Stimulated activated CD8-positive, alpha-beta memory T cell treated with anti-CD3 and anti-CD28 coated beads, Interleukin-7, amount 100 ng/mL, for 24 hours (primary cell): ENCODE measurements at regions not wholly inside any gene's neighbourhood (a gene's known extent, or its start where the extent isn't known, plus 50 kb on each side); places are given as distances from the start of the nearest gene placed in this dataset.

Experiments used
- DNase-seq: peaks from one replicate; pipeline ENCODE4 v3.0.0-alpha.2; 2020; ENCODE audit warnings: low read depth

DNA sequence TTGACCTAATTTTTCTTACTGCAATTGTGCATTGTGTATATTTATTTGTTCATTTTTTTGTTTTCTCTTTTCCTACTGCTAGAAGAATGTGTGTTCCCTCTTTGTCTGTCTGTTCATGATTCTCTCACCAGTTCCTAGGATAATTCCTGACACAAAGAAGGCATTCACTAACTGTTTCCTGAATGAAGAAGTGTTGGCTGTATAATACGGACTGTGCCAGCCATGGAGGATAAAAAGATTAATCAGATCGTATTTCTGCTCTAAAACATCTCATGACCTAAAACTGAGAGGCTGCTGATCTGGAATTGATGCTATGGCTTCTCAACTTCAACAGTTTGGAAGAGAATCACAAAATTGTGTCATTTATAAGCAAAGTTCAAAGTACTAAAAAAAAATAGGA lies 563.1 kb upstream of the FRG1 start:
- no peak for DNase-seq

DNA sequence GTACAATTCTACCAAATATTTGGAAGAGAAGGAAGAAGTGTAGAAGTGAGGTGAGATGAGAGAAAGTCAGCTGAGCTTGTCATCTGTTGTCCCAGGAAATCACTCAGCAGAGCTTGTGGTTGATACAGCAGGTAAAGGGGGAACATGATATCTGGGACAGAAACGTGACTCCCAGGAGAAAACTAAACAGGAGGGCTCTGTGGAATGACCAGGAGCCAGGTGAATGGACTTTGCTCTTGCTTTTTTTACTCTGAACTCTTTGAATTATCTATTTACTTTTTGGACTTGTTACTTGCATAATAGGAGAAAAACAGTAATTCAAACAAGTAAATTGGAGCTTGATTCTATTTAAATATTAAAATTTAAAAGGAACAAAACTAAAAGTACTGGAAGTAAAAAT lies 555.6 kb upstream of the FRG1 start:
- no peak for DNase-seq

DNA sequence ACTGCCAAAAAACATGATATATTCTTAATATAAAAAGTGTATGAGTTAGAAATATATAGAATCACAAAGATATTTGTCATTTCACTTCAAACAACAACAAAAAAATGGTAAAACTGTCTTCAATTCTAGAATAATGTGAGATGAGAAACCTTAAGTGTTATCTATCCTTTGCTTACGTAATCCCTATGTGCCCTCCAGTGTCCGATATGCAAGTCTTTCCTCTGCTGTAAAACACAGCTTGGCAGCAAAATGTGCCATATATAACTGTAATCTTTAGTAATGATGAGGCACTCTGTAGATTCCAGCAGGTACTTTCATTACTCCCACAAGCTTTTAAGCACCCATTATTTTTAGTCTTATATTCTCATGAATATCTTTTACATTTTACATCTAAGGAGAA lies 555.1 kb upstream of the FRG1 start:
- no peak for DNase-seq

DNA sequence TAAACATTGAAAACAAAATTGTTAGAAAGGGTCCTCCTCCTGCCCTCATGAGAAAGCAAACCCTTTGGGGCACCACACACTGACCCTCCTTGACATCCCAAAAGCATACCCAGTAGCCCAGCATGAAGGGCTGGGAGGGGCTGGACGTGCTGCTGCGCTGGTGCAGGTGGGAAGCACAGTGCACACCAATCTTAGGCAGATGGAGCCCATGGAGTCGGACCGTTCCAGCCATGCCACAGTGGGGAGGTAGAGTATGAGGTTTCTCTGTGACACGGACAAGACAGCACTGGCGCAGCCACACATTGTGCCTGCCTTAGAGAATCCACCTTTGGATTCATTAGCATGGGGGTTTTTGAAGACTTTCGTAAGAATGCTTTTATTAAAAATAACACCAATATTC lies 544.2 kb upstream of the FRG1 start:
- no peak for DNase-seq

DNA sequence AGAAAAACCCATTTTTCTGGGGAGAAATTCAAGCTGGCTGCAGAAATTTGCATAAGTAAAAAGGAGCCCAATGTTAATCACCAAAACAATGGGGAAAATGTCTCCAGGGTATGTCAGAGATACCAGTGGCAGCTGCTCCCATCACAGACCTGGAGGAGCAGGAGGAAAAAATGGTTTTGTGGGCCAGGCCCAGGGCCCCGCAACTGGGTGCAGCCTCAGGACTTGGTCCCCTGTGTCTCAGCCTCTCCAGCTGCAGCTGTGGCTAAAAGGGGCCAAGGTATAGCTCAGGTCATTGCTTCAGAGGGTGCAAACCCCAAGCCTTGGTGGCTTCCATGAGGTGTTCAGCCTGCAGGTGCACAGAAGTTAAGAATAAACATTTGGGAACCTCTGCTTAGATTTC lies 536.4 kb upstream of the FRG1 start:
- DNase-seq: no peak

DNA sequence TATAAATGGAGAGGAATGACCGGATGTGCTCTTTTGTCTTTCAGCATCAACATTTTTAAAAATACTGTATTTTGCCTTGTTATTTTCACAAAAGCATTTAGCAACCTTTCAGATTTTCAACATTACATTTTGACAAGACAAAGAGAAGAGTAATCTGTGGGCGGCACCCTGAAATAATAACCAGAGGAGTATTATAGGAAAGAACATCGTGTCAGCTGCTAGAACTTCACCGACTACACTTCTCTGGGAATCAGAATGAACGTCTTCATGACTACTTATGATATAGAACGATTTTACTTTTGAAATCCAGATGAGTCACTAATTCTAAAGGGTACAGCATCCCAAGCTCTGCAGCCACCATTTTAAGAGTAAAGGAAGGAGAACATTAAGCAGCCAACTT lies 531.5 kb upstream of the FRG1 start:
- no peak for DNase-seq

DNA sequence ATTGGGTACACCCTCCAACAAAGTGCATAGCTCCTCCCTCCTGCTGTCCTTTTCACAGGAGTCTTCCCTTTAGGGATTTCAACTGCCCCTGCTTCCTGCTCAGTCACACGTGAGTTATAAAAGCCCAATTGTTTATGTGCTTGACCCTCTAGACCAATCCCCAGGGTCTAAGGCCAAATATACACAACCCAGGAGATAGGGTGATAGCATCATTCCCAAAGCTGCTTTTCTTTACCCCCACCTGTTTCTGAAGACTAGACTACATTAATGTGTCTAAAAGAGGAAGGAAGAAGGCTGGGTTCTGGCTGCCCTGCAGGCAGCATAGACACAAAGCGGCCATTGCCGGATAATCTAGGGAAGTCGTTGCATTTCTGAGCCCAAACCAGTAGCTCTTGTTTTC lies 526.7 kb upstream of the FRG1 start:
- no peak for DNase-seq

DNA sequence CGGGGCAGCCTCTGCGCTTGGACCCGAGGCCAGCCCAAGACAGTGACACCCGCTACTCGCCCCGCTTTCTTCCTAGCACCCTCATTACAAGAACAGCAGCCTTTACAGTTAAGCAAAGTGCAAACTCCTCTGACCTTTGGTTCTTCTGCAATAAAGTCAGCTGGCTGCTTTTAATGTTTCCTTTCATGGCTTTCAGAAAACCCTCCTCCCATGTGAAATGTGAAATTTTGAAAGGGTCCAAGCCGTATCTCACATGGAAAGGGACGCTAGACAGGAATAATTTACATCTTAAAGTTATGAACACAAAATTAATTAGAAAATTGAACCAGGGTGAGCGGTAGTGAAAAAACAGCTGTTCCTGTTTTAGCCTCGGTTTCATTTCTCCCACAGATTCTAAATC lies 520.1 kb upstream of the FRG1 start:
- no peak for DNase-seq

DNA sequence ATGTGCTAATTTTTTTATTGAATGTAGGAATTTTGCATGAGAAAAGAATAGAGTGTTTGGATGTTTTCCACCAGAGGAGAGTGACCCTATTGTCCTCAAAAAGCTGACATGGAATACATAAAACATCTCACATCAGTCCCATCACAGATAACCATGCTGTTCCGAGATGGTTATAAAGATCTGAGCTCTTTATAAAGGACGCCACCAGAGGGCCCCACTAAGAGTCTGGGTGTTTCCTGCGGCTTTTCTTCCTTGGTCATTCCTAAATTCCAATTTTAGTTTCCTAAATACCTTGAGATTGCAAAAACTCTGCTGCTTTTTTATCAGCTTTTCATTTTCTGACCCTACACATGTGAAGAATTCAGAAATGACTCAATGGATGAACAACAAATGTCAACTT lies 504.5 kb upstream of the FRG1 start:
- no peak for DNase-seq

DNA sequence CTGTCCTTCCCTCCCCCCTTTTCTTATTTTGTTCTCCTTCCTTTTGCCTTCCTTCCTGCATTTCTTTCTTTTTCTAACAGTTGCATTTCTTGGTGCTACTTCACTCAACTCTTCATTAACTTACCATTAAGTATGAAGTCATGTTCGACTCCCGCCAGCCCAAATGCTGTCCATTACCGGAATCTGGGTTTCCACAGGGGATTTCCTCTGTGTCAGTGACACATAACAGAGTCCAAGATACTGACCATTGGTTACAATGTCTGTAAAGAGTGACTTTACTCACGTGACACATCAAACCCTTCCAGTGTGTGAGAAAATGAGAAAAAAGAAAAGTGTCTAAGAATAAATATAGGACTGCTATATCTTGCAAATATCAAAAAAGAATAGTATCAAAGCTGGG lies 500.0 kb upstream of the FRG1 start:
- no peak for DNase-seq

DNA sequence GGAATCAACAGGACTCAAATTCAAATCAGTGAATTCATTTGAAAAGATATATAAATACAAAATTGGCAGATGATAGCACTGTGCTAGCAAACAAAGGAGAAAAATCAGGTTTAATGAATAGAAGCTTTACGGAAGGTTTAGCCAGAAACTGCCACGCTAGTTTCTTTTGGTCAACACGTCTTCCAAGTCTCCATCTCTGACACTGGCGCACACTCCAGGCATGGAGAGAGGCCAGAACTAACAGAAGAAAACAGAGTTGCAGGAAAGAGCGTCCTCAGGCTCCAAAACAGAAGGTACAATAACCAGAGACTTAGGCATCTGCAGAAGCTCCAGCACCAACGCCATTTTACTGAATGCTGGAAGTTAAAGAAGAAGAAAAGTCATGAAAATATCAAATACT lies 497.3 kb upstream of the FRG1 start:
- no peak for DNase-seq

DNA sequence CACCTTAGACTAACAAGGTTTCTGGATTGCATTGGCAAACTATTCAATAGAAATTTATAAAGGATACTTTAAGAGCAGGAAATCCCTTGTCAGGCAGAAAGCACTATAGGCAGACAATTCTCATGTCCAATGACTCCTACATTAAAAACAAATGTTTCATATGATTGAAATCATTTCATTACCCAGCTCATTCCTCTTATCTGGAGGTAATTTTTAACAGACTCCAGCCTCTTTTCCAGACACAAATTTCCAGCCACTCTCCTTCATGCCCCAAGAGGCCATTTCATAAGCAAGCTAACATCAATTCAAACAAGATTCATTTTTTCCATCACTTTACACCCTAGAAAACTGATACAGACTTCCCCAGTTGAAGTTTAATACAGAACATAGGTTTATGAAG lies 495.1 kb upstream of the FRG1 start:
- DNase-seq: no peak

DNA sequence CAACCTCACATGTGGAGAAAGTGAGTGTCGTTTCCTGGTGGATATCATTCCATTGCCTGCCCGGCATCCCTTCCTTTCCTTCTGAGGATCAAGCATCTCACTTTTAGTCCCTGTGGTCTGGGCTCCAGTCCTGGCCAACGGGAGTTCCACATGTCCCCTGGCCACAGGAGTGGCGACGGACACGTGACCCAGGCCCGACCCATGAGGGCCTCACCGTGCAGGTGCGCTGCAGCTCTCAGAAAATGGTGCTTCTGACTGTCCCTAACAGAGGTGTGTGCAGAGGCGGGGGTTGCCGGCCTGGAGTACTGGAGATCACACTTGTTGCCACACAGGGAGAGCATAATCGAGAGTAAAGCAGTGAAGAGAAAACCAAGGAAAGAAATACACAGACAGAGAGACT lies 476.9 kb upstream of the FRG1 start:
- DNase-seq: no peak

DNA sequence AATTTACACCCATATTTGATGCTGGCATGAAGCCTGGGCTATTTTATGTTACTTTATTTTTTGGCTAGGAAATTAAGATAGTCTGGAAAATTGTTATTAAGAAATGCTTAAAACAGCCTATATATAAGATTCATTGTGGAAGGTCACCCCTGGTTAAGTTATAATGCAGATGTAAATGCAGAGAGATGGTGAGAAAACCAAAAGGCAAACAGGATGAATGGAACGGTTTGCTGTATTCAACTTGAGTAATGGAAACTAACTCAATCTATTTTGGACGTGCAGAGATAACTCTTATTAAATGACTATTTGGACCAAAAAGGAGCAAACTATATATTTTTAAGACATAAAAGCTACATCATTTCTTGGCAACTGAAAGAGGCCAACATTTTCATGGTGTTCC lies 446.3 kb upstream of the FRG1 start:
- no peak for DNase-seq

DNA sequence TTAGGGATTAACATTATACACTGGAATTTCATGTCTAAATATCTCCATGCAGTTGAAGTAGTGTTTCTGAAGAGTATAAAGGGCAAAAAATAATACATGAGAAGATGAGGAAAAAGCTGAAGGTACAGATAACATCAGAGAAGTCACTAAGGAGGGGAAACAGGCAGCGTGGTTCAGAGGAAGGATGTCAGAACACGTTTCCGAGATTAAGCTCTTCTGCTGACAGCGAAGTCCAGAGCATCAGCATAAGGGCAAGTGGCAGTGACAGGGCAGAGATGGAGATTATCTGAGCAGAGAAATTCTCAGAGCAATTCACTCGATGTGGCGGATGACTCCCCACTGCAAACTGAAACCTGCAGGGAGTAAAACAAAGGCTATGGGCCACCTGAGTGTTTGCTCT lies 443.2 kb upstream of the FRG1 start:
- no peak for DNase-seq

DNA sequence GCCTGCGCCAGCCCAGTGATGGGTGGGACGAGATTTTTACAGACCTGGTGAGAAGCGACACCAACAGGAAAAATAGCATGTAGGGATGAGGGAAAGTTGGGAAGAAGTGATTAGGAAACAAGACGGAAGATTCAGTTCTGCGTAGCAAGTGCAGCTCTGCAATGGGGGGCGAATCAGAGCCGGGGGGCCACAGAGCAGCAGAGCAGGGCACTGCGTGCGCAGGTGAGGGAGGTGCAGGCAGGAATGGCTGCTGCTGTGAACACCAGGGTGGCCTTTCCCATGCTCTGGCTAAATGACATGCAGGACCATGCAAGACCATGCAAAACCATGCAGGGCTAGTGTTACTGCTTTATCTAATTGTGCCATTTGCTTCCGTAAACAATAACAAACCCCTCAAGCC lies 442.7 kb upstream of the FRG1 start:
- no peak for DNase-seq

DNA sequence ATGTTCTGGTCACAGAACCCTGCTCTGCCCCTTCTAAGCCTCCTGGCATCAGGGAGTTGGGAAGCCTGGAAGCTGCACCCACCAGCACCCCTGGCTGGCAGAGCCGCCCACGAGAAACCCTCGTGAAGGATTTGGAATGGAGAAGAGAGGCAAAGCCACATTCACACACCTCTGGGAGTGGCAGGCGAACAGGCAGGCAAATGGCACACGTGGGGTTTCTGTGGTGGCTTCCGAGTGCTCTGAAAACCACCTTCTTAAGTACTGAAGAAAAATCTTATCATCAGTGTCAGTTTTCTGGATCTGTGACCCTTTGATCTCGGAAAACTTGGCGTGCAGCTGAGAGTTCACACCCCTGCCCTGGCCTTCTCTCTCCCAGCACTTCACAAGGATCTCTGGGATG lies 442.2 kb upstream of the FRG1 start:
- no peak for DNase-seq

DNA sequence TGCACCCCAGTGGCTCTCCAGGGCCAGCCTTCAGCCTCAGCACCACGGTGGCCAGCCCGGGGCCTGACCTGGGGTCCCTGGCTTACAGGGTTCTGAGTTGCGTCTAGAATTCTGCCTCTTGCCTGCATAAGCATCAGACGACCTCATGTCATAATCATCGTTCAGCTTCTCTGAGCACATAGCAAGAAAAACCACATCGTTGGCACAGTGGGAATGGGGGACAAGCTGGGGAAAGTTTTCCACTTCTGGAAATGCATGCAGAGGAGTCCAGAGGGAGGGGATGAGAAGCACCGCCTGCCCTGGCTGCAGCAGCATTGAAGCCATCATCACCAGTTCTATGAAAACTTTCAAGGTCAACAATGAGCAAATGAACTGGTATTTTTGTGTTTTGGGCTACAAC lies 441.0 kb upstream of the FRG1 start:
- DNase-seq: no peak

DNA sequence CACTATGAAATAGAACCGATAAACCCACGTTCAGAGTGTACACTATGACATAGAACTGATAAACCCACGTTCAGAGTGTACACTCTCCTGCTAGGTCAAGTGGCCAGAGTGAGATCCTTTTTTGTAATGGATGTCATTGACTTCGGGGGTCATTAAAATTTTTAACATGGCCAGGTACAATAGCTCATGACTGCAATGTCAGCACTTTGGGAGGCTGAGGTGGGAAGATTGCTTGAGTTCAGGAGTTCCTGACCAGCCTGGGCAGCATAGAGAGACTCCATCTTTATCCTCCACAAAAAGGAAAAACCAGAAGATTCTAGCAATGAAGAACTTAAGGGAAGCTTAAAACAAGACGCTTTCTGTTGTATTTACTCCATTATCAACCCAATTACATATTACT lies 439.7 kb upstream of the FRG1 start:
- DNase-seq: no peak

DNA sequence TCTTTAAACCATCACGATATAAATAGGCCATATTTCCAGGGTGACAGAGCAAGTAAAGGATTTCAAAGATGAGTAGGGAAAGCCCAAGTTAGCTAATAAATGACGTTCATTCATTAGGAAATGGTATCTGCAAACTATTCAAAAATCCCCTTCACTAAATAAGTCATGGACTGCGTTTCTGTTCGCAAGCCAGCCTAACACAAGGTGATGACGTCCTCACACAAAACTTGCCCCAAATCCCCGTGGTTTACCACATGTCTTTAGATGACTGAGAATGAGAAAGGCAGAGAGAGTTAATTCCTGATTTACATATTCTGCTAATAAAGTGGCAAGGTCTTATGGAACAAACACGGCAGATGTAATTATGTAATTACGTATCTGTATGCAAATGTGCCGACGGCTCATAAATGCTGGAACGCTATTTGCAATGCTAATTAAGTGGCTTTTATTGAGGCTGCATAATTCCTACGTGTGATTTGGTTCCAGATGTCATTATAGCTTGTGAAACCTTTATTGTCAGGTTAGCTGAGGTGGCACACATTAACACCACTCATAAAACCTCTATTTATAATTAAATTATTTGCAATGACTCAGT lies 437.7 kb upstream of the FRG1 start:
- DNase-seq: no peak

DNA sequence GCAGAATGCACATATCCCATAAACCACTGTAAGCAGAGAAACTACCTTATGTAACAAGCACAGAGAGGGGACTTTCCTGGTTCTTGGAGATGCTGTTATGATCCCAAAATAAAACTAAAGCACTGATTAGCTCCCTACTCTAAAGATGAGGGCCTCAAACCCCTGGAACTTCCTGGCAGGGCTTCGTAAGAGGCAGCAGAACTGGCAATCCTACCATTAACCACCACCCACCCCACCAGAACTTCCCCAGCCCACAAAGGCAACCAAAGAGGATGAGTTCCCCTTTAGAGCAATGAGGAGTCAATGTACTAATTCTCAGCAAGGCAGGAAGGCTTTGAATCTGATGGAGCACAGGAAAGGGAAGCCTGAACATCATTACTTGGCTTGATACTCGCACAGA lies 436.5 kb upstream of the FRG1 start:
- no peak for DNase-seq

DNA sequence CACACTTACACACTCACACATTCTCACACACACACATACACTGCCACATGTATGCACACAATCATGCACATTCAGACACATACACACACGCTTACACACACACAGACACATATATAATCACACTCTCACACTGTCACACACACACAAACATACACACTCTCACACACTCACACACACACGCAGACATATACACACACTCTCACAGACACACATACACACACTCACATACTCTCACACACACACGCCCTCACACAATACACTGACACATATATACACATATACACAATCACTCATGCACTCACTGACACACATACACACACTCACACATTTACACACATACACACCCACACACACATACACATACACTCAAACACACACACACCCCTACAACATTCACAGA lies 435.3 kb upstream of the FRG1 start:
- no peak for DNase-seq

DNA sequence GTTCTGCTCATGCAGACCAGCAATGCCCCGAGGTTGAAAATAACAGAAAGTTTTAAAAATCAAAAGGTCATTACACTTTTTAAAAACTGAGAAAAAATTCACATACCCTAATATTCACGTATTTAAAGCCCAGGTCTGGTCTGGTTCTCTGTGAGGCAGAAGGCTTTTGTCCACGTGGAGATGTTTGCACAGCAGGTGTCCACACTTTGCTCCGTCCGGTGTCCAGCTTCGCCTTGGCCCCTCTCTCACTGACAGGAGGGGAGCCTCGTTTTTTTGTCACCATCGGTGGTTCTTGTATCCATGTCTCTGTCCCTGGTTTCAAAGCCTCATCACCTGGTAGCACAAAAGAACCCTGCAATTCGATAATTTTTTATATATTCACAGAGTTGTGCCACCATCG lies 434.6 kb upstream of the FRG1 start:
- DNase-seq: no peak

DNA sequence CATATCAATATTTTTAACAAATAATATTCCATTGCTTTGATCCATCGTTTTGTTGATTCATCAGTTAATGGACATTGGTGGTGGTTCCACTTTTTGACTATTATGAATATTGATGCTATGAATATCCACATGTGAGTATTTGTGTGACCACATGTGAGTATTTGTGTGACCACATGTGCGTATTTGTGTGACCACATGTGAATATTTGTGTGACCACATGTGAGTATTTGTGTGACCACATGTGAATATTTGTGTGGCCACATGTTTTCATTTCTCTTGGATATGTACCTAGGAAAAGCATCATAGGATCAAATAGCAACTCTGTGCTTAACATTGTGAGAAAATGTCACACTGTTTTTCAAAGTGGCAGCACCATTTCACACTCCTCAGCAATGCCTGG lies 433.6 kb upstream of the FRG1 start:
- no peak for DNase-seq

DNA sequence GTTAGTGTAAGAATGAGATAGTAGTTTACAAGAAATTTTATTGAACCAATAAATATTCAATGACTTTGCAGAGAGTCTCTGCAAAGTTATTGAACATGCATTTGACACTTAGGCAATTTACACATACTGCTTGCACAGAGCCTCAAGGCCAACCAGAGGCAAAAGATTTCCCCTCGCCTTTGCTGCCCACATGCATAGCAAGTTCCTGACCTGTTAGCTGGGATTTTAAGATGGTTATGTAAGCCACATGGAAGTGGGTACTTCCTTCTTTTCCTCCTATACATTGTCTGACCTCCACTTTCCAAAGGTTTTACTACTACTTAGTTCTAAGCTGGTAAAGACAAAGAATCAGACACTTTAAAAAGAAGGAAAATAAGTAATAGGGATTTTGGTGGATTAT lies 430.1 kb upstream of the FRG1 start:
- DNase-seq: no peak
